ENCODE measurements at regions not wholly inside any gene's neighbourhood (a gene's known extent, or its start where the extent isn't known, plus 50 kb on each side); places are given as distances from the start of the nearest gene placed in this dataset.
"Not testable (repeated sequence)": the region's sequence is repeated elsewhere in the genome, so short reads cannot be mapped to it uniquely, and the experiment has no call there.

DNA sequence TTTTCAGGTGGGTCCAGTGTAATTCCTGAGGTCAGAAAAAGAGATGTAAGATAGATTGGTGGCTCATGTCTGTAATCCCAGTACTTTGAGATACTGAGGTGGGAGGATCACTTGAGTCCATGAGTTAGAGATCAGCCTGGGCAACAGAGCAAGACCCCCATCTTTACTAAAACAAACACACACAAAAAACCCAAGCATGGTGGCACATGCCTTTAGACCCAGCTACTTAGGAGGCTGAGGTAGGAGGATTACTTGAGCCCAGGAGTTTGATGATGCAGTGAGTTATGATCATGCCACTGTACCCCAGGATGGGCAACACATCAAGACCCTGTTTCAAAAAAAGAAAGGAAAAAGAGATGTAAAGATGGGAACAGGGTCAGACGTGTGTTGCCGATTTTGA, 857.4 kb upstream of the NDST4 start:
- no peak overlapping the region for H3K27ac ChIP-seq
- TF ChIP-seq POLR2A (IDR thresholded peaks at IDR 0.05), result no peak
- TF ChIP-seq, protein P1, sequence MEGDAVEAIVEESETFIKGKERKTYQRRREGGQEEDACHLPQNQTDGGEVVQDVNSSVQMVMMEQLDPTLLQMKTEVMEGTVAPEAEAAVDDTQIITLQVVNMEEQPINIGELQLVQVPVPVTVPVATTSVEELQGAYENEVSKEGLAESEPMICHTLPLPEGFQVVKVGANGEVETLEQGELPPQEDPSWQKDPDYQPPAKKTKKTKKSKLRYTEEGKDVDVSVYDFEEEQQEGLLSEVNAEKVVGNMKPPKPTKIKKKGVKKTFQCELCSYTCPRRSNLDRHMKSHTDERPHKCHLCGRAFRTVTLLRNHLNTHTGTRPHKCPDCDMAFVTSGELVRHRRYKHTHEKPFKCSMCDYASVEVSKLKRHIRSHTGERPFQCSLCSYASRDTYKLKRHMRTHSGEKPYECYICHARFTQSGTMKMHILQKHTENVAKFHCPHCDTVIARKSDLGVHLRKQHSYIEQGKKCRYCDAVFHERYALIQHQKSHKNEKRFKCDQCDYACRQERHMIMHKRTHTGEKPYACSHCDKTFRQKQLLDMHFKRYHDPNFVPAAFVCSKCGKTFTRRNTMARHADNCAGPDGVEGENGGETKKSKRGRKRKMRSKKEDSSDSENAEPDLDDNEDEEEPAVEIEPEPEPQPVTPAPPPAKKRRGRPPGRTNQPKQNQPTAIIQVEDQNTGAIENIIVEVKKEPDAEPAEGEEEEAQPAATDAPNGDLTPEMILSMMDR (IDR thresholded peaks at IDR 0.05), result no peak
- no peak for DNase-seq
- H3K36me3 ChIP-seq (replicated peaks in 1 of 2; ENCODE audit: insufficient read depth in 1 of 2, low read depth in 2 of 2), result no peaks in the 10 kb centered on the region
- H3K9me3 ChIP-seq, result no peaks in the 10 kb centered on the region
- WGBS, 2 donors, result 67 to 73% methylated on average over 2 of the region's 2 CpGs
- intact Hi-C loops (cut with DNase I), result no loop called here
- H3K4me1 ChIP-seq, result no peaks in the 10 kb centered on the region
- no peaks in the 10 kb centered on the region for H3K27me3 ChIP-seq
- H3K4me3 ChIP-seq, result no peak overlapping the region
- ATAC-seq, result no peak

DNA sequence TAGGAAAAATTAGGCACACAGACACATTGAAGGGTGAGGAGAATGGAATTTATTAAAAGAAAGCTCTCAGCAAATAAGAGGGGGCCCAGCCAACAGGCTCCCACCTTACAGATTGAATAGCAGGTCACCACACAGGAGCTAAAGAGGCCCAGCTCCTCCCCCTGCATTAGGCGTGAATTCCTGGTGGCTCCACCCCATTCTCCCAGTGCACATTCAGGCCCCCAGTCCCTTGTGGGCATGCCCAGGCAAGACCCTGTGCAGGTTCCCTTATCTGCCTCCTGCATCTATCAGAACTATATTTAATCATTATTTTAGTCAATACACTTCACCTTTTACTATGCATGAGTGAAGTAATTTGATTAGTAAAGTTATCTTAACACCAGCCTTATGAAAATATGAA, 856.3 kb upstream of the NDST4 start:
- Histone ChIP-seq H3K36me3 (replicated peaks in 1 of 2; ENCODE audit: insufficient read depth in 1 of 2, low read depth in 2 of 2) (no peaks in the 10 kb centered on the region), H3K27me3 (no peaks in the 10 kb centered on the region), H3K4me1 (no peaks in the 10 kb centered on the region), H3K9me3 (no peaks in the 10 kb centered on the region), H3K27ac (no peak overlapping the region), H3K4me3 (no peak overlapping the region)
- intact Hi-C loops (cut with DNase I), result no loop called here
- ATAC-seq (no peak), DNase-seq (no peak)
- WGBS, 2 donors, result 55 to 65% methylated on average over 1 of the region's 1 CpG
- TF ChIP-seq POLR2A (IDR thresholded peaks at IDR 0.05), result no peak
- TF ChIP-seq, protein P1 (IDR thresholded peaks at IDR 0.05), result no peak

DNA sequence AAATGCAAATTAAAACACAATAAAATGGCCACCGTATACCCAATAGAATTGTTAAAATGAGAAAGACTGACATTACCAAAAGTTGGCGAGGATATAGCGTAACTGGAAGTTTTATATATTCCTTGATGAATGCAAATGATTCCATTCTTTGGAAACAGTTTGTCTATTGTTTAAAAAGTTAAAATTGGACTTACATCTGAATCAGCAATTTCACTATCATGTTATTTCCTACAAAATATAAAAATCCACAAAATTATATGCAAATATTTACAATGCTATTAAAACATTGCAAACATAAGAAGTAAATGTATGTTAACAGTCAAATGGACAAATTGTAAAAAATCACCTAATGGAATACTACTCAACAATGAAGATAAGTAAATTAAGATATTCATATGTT, 852.2 kb upstream of the NDST4 start:
- WGBS, 2 donors, result 78 to 83% methylated on average over 3 of the region's 3 CpGs
- Histone ChIP-seq H3K27me3 (no peaks in the 10 kb centered on the region), H3K4me3 (no peak overlapping the region), H3K27ac (no peak overlapping the region), H3K9me3 (no peaks in the 10 kb centered on the region), H3K36me3 (replicated peaks in 1 of 2; ENCODE audit: insufficient read depth in 1 of 2, low read depth in 2 of 2) (no peaks in the 10 kb centered on the region), H3K4me1 (no peaks in the 10 kb centered on the region)
- intact Hi-C loops (cut with DNase I), result no loop called here
- no peak for TF ChIP-seq POLR2A (IDR thresholded peaks at IDR 0.05)
- TF ChIP-seq, protein P1 (IDR thresholded peaks at IDR 0.05), result no peak
- no peak for ATAC-seq
- no peak for DNase-seq

DNA sequence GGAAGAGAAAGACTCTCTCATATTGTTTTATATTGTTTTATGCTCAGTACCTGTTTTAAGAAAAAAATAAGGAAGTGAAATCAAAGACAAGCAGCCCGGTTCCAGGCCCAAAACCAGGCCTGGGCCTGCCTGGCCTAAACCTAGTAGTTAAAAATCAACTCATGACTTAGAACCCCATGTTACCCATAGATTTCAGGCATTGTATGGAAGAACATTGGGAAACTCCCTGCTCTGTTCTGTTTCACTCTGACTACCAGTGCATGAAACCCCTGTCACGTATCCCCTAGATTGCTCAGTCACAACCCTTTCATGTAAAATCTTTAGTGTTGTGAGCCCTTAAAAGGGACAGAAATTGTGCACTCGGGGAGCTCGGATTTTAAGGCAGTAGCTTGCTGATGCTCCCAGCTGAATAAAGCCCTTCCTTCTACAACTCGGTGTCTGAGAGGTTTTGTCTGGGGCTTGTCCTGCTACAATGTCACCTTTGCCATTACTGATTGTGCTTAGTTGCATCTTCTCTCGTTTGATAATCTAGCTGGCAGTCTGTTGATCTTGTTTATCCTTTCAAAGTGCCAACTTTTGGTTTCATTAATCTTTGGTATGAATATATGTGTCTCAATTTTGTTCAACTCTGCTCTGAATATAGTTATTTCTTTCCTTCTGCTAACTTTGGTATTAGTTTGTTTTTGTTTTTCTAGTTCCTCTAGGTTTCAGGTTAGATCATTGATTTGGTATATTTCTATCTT, 842.8 kb upstream of the NDST4 start:
- H3K4me1 ChIP-seq; H3K36me3 ChIP-seq (replicated peaks in 1 of 2; ENCODE audit: insufficient read depth in 1 of 2, low read depth in 2 of 2); H3K27me3 ChIP-seq; H3K4me3 ChIP-seq; H3K27ac ChIP-seq; H3K9me3 ChIP-seq; ATAC-seq; intact Hi-C loops (cut with DNase I); DNase-seq: not testable (repeated sequence)
- WGBS, 2 donors, result 55 to 69% methylated on average over 6 of the region's 6 CpGs

DNA sequence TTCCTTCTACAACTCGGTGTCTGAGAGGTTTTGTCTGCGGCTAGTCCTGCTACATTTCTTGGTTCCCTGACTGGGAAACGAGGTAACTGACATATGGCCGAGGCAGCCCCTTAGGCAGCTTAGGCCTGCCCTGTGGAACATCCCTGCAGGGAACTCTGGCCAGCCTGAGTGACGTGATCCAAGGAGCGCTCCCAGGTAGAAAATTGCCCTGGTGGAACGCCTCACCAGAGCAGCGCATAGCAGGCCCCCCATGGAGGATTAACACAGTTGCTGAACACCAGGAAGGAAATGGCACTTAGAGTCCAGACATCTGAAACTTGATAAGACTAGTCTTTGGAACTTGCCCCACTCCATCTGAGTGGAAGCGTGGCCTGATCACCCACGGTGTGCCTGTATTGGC, 837.4 kb upstream of the NDST4 start:
- no peak overlapping the region for H3K27ac ChIP-seq
- no peaks in the 10 kb centered on the region for H3K36me3 ChIP-seq (replicated peaks in 1 of 2; ENCODE audit: insufficient read depth in 1 of 2, low read depth in 2 of 2)
- TF ChIP-seq, protein P1 (IDR thresholded peaks at IDR 0.05), result no peak
- no peak for TF ChIP-seq POLR2A (IDR thresholded peaks at IDR 0.05)
- H3K4me3 ChIP-seq, result no peak overlapping the region
- no peaks in the 10 kb centered on the region for H3K4me1 ChIP-seq
- H3K27me3 ChIP-seq, result no peaks in the 10 kb centered on the region
- 82 to 86% methylated on average over 10 of the region's 10 CpGs for WGBS, 2 donors
- DNase-seq, result no peak
- no peaks in the 10 kb centered on the region for H3K9me3 ChIP-seq
- ATAC-seq, result no peak
- intact Hi-C loops (cut with DNase I), result no loop called here

DNA sequence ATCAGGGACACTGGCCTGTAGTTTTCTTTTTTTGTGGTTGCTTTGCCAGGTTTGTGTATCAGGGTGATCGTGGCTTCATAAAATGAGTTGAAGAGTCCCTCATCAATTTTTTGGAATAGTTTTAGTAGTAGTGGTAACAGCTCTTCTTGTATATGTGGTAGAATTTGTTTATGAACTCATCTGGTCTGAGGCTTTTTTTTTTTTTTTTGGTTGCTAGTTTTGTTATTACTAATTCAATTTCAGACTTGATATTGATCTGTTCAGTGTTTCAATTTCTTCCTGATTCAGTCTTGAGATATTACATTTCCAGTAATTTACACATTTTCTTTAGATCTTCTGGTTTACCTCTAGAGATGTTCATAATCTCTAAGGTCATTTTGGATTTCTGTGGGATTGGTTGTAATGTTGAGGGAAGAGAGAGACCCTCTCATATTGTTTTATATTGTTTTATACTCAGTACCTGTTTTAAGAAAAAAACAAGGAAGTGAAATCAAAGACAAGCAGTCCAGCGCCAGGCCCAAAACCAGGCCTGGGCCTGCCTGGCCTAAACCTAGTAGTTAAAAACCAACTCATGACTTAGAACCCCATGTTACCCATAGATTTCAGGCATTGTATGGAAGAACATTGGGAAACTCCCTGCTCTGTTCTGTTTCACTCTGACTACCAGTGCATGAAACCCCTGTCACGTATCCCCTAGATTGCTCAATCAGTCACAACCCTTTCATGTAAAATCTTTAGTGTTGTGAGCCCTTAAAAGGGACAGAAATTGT, 836.7 kb upstream of the NDST4 start:
- 63 to 78% methylated on average over 3 of the region's 3 CpGs for WGBS, 2 donors
- ATAC-seq; H3K27me3 ChIP-seq; H3K9me3 ChIP-seq; H3K27ac ChIP-seq; DNase-seq; H3K36me3 ChIP-seq (replicated peaks in 1 of 2; ENCODE audit: insufficient read depth in 1 of 2, low read depth in 2 of 2); H3K4me1 ChIP-seq; H3K4me3 ChIP-seq; intact Hi-C loops (cut with DNase I): not testable (repeated sequence)
